ENCODE measurements at regions not wholly inside any gene's neighbourhood (a gene's known extent, or its start where the extent isn't known, plus 50 kb on each side); places are given as distances from the start of the nearest gene placed in this dataset.

DNA sequence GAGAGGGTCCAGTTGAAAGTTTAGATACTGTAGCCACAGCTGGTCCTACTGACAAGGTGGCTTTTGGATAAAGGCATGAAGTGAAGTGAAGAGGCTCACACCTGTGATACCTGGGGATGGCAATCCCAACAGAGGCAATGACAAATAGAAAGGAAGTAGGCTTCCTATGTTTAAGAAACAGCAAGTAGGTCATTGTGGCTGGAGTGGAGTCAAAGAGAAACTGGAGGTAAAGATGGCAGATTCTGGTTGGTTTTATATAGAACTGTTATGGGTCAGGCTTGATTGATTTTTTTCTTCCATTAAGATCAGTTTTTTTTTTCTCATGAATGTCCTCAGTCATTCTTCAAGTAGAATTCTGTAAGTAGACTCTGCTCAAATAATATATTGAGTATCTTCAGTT is 79.5 kb downstream of the ANXA1 start:
- TF ChIP-seq, protein P1, sequence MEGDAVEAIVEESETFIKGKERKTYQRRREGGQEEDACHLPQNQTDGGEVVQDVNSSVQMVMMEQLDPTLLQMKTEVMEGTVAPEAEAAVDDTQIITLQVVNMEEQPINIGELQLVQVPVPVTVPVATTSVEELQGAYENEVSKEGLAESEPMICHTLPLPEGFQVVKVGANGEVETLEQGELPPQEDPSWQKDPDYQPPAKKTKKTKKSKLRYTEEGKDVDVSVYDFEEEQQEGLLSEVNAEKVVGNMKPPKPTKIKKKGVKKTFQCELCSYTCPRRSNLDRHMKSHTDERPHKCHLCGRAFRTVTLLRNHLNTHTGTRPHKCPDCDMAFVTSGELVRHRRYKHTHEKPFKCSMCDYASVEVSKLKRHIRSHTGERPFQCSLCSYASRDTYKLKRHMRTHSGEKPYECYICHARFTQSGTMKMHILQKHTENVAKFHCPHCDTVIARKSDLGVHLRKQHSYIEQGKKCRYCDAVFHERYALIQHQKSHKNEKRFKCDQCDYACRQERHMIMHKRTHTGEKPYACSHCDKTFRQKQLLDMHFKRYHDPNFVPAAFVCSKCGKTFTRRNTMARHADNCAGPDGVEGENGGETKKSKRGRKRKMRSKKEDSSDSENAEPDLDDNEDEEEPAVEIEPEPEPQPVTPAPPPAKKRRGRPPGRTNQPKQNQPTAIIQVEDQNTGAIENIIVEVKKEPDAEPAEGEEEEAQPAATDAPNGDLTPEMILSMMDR (IDR thresholded peaks at IDR 0.05): no peak
- TF ChIP-seq POLR2A (IDR thresholded peaks at IDR 0.05): no peak
